OCI-LY1 (cell line): ENCODE measurements at regions not wholly inside any gene's neighbourhood (a gene's known extent, or its start where the extent isn't known, plus 50 kb on each side); places are given as distances from the start of the nearest gene placed in this dataset.

Experiments used
- CTCF ChIP-seq: fragments of 200-600 bp; sonication (generic), shearing (Covaris generic); IDR thresholded peaks from 2 replicates; pipeline ENCODE4 v1.5.1; 2017; ENCODE audit warnings: mild to moderate bottlenecking, antibody characterized with exemption, low read length, moderate library complexity, mixed read lengths
- EZH2 ChIP-seq: fragments of 200-600 bp; sonication (generic), shearing (Covaris generic); IDR thresholded peaks from 2 replicates; pipeline ENCODE4 v1.8.0; 2017; ENCODE audit warnings: borderline replicate concordance, mixed run types, mild to moderate bottlenecking, antibody characterized with exemption, low read length, moderate library complexity, mixed read lengths

DNA sequence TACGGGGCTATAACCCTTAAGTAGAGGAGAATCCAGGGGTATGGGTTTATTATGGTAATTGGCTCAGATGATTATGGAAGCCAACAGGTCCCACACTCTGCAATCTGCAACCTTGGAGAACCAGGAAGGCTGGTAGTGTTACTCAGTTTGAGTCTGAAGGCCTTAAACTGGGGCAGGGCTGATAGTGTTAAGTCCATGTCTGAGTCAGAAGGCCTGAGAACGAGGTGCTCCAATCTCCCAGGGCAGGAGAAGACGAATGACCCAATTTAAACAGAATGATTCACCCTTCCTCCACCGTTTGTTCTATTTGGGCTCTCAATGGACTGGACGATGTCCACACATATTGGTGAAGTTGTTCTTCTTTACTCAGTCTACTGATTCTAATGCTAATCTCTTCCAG lies 244.5 kb upstream of the PTER start:
- TF ChIP-seq CTCF, result no peak
- no peak for TF ChIP-seq EZH2
